NOMO-1 treated with dmso at 0.1 percent for 144 hours (cell line): ENCODE measurements at regions not wholly inside any gene's neighbourhood (a gene's known extent, or its start where the extent isn't known, plus 50 kb on each side); places are given as distances from the start of the nearest gene placed in this dataset.
"Not testable (repeated sequence)": the region's sequence is repeated elsewhere in the genome, so short reads cannot be mapped to it uniquely, and the experiment has no call there.

Experiments
- DNase-seq: peaks from one replicate; lab custom pipeline; 2025; ENCODE audit not compliant: unreplicated experiment; lab: John Stamatoyannopoulos, UW

GRCh38 chr4:177796841-177797240 lies 354.6 kb upstream of the AGA start:
- DNase-seq: no peak

GRCh38 chr4:177798161-177798560 lies 355.9 kb upstream of the AGA start:
- no peak for DNase-seq

- DNase-seq: no peak
These were observed 359.9 kb upstream of the AGA start for GRCh38 chr4:177802162-177802561.

GRCh38 chr4:177802661-177803060 lies 360.4 kb upstream of the AGA start:
- DNase-seq: no peak

GRCh38 chr4:177803151-177803550 lies 360.9 kb upstream of the AGA start:
- no peak for DNase-seq

GRCh38 chr4:177809791-177810190 lies 367.6 kb upstream of the AGA start:
- DNase-seq: no peak

- DNase-seq: no peak
These were observed 368.0 kb upstream of the AGA start for GRCh38 chr4:177810220-177810619.

GRCh38 chr4:177818392-177818791 lies 376.2 kb upstream of the AGA start:
- DNase-seq: not testable (repeated sequence)

GRCh38 chr4:177826973-177827372 lies 384.7 kb upstream of the AGA start:
- no peak for DNase-seq

GRCh38 chr4:177841258-177841657 lies 399.0 kb upstream of the AGA start:
- no peak for DNase-seq

- no peak for DNase-seq
These were observed 411.0 kb upstream of the AGA start for GRCh38 chr4:177853229-177853628.

GRCh38 chr4:177855507-177856197 lies 413.4 kb upstream of the AGA start:
- DNase-seq: no peak

- DNase-seq: no peak
These were observed 417.9 kb upstream of the AGA start for GRCh38 chr4:177860171-177860570.

- DNase-seq: no peak
These were observed 419.4 kb upstream of the AGA start for GRCh38 chr4:177861551-177862094.

- DNase-seq: no peak
These were observed 420.4 kb upstream of the AGA start for GRCh38 chr4:177862541-177863176.

- DNase-seq: no peak
These were observed 437.6 kb upstream of the AGA start for GRCh38 chr4:177879851-177880250.

- no peak for DNase-seq
These were observed 452.9 kb upstream of the AGA start for GRCh38 chr4:177895136-177895535.

- no peak for DNase-seq
These were observed 459.5 kb upstream of the AGA start for GRCh38 chr4:177901786-177902185.

- no peak for DNase-seq
These were observed 460.1 kb upstream of the AGA start for GRCh38 chr4:177902386-177902785.

GRCh38 chr4:177907736-177908424 lies 465.6 kb upstream of the AGA start:
- DNase-seq: no peak

- DNase-seq: no peak
These were observed 479.5 kb upstream of the AGA start for GRCh38 chr4:177921715-177922114.

GRCh38 chr4:177923888-177924287 lies 481.7 kb upstream of the AGA start:
- no peak for DNase-seq
